HCT116 (cell line): ENCODE measurements at regions not wholly inside any gene's neighbourhood (a gene's known extent, or its start where the extent isn't known, plus 50 kb on each side); places are given as distances from the start of the nearest gene placed in this dataset.

Experiments
- ATAC-seq: fragments of 200-7000 bp; cut with Tn5 transposase; 2 replicates; pipeline ENCODE4 v1.9.1; 2020; ENCODE audit warnings: mild to moderate bottlenecking, moderate library complexity
- BruUV-seq: library from RNA; stranded (reverse); fragments of 400-500 nt; replicated peaks from 2 replicates; lab custom pipeline; 2021; lab: Mats Ljungman, UMichigan
- CTCF ChIA-PET: fragments of 300-600 bp; sonication (Branson Sonifier 250); formaldehyde crosslinking; loops from one replicate; lab custom pipeline; 2021; ENCODE audit warnings: antibody characterized with exemption; lab: Charles Lee
- POLR2A ChIA-PET: fragments of 300-600, 350-600 bp; sonication (Branson Sonifier 250); formaldehyde crosslinking; loops from one replicate; lab custom pipeline; 2021; ENCODE audit warnings: antibody characterized with exemption; lab: Charles Lee
- RAD21 ChIA-PET, 2 experiments: fragments of 300-600 bp; sonication (Branson Sonifier 250); formaldehyde crosslinking; loops; one replicate each; lab custom pipeline; 2023; ENCODE audit warnings: low total read pairs in 2 of 2; ENCODE audit not compliant: uncharacterized antibody in 2 of 2, unreplicated experiment in 2 of 2, low non-redundant PET in 1 of 2; lab: Charles Lee
- DNase-seq: peaks from one replicate; pipeline ENCODE4 v3.0.0-alpha.2; 2010; ENCODE audit warnings: low read depth, low spot score
- H2AFZ ChIP-seq: fragments of 200-600 bp; shearing (Covaris generic), sonication (generic); 2 replicates; pipeline ENCODE4 v1.6.1; 2017; ENCODE audit warnings: low read depth, mixed run types, mixed read lengths, antibody characterized with exemption, low read length; ENCODE audit not compliant: poor library complexity, severe bottlenecking
- H3K27ac ChIP-seq: 2 replicates; pipeline ENCODE4 v1.5.1; 2012; ENCODE audit warnings: low read depth, low read length
- H3K27me3 ChIP-seq: fragments of 200-600 bp; sonication (generic); 2 replicates; pipeline ENCODE4 v1.6.1; 2016; ENCODE audit warnings: mixed run types, low read length, mixed read lengths; ENCODE audit not compliant: insufficient read depth
- H3K36me3 ChIP-seq, 2 experiments: fragments of 200-500 bp in 1 of 2; fragments of 200-600 bp in 1 of 2; sonication (Bioruptor generic) in 1 of 2; sonication (generic) in 1 of 2; 2 replicates each; pipeline versions ENCODE4 v1.5.1 to v1.6.1; 2014 to 2016; ENCODE audit warnings: low read length in 2 of 2, inconsistent platforms in 1 of 2, mixed read lengths in 1 of 2, mixed run types in 1 of 2; ENCODE audit not compliant: insufficient read depth in 2 of 2, control insufficient read depth in 1 of 2
- H3K4me1 ChIP-seq, 2 experiments: fragments of 200-600 bp in 1 of 2; sonication (generic) in 1 of 2; 2 replicates each; pipeline versions ENCODE4 v1.5.1 to v1.6.1; 2012 to 2017; ENCODE audit warnings: low read length in 2 of 2, inconsistent platforms in 1 of 2, mild to moderate bottlenecking in 1 of 2, mixed read lengths in 1 of 2, mixed run types in 1 of 2, moderate library complexity in 1 of 2; ENCODE audit not compliant: insufficient read depth in 2 of 2, control insufficient read depth in 1 of 2
- H3K4me2 ChIP-seq: fragments of 200-600 bp; sonication (generic); 2 replicates; pipeline ENCODE4 v1.6.1; 2017; ENCODE audit warnings: mixed run types, low read length, mixed read lengths
- H3K4me3 ChIP-seq, 2 experiments: fragments of 200-600 bp in 1 of 2; sonication (generic) in 1 of 2; replicated peaks in 1 of 2; 2 replicates each; pipeline ENCODE4 v1.5.1; 2011 to 2016; ENCODE audit warnings: low read length in 2 of 2, control low read depth in 1 of 2, low read depth in 1 of 2, mild to moderate bottlenecking in 1 of 2, mixed read lengths in 1 of 2, mixed run types in 1 of 2
- H3K79me2 ChIP-seq: fragments of 200-600 bp; sonication (generic); 2 replicates; pipeline ENCODE4 v1.6.1; 2017; ENCODE audit warnings: mild to moderate bottlenecking, mixed run types, low read length, moderate library complexity, mixed read lengths; ENCODE audit not compliant: insufficient read depth
- H3K9ac ChIP-seq: fragments of 200-600 bp; sonication (generic); 2 replicates; pipeline ENCODE4 v1.6.1; 2016; ENCODE audit warnings: low read length, mixed read lengths
- H3K9me2 ChIP-seq: fragments of 200-600 bp; sonication (generic), shearing (Covaris generic); 2 replicates; pipeline ENCODE4 v1.6.1; 2017; ENCODE audit warnings: mixed run types, mild to moderate bottlenecking, moderate library complexity; ENCODE audit not compliant: insufficient read depth
- H3K9me3 ChIP-seq, 2 experiments: fragments of 200-500 bp in 1 of 2; fragments of 200-600 bp in 1 of 2; sonication (Bioruptor generic) in 1 of 2; sonication (generic) in 1 of 2; 2 replicates each; pipeline ENCODE4 v1.6.1; 2014 to 2017; ENCODE audit warnings: low read length in 2 of 2, mixed read lengths in 2 of 2, inconsistent platforms in 1 of 2, low read depth in 1 of 2, mild to moderate bottlenecking in 1 of 2, mixed run types in 1 of 2, moderate library complexity in 1 of 2; ENCODE audit not compliant: control insufficient read depth in 1 of 2, insufficient read depth in 1 of 2
- H4K20me1 ChIP-seq: fragments of 200-600 bp; sonication (generic), shearing (Covaris generic); 2 replicates; pipeline ENCODE4 v1.6.1; 2017; ENCODE audit warnings: mixed run types, mild to moderate bottlenecking, moderate library complexity; ENCODE audit not compliant: insufficient read depth
- CBX3 ChIP-seq: IDR thresholded peaks from 2 replicates; pipeline ENCODE4 v1.6.1; 2012; ENCODE audit warnings: low read depth
- CEBPB ChIP-seq: IDR thresholded peaks from 2 replicates; pipeline ENCODE4 v1.6.1; 2012; ENCODE audit warnings: low read depth
- EGR1 ChIP-seq: IDR thresholded peaks from 2 replicates; pipeline ENCODE4 v1.6.1; 2012; ENCODE audit warnings: low read depth
- ELF1 ChIP-seq: IDR thresholded peaks from 2 replicates; pipeline ENCODE4 v1.6.1; 2012; ENCODE audit warnings: low read depth, borderline replicate concordance
- EZH2phosphoT487 ChIP-seq: fragments of 200-600 bp; IDR thresholded peaks from 2 replicates; pipeline ENCODE4 v1.6.1; 2018; ENCODE audit warnings: antibody characterized with exemption, borderline replicate concordance
- JUND ChIP-seq: IDR thresholded peaks from 2 replicates; pipeline ENCODE4 v1.6.1; 2012
- POLR2A ChIP-seq: IDR thresholded peaks from 2 replicates; pipeline ENCODE4 v1.7.0; 2011; ENCODE audit warnings: borderline replicate concordance; ENCODE audit not compliant: insufficient read depth, insufficient read length; ENCODE audit errors: extremely low read depth
- SP1 ChIP-seq: IDR thresholded peaks from 2 replicates; pipeline ENCODE4 v1.6.1; 2012; ENCODE audit warnings: low read depth
- TCF7L2 ChIP-seq: IDR thresholded peaks from 2 replicates; pipeline ENCODE4 v1.7.0; 2011; ENCODE audit warnings: borderline replicate concordance, inconsistent platforms; ENCODE audit not compliant: insufficient read depth, insufficient read length; ENCODE audit errors: extremely low read depth
- ZBTB33 ChIP-seq: IDR thresholded peaks from 2 replicates; pipeline ENCODE4 v1.6.1; 2011; ENCODE audit warnings: mild to moderate bottlenecking, low read length, moderate library complexity; ENCODE audit not compliant: insufficient replicate concordance; ENCODE audit errors: extremely low read depth
- ZNF274 ChIP-seq: fragments of 200-500 bp; sonication (Bioruptor generic); IDR thresholded peaks from 2 replicates; pipeline ENCODE4 v1.6.1; 2014; ENCODE audit warnings: mild to moderate bottlenecking, low read depth, low read length, inconsistent platforms
- intact Hi-C: fragments of 100-400 bp; cut with micrococcal nuclease; formaldehyde crosslinking; loops from 2 replicates; pipeline ENCODE4 v1.10.0; 2022
- TF ChIP-seq, protein P1 (sequence below): IDR thresholded peaks from 2 replicates; pipeline ENCODE4 v1.6.1; 2012; ENCODE audit warnings: low read depth
- TF ChIP-seq, protein P2 (sequence below): IDR thresholded peaks from 2 replicates; pipeline ENCODE4 v1.6.1; 2012
- TF ChIP-seq, protein P3 (sequence below): IDR thresholded peaks from 2 replicates; pipeline ENCODE4 v1.6.1; 2012

DNA sequence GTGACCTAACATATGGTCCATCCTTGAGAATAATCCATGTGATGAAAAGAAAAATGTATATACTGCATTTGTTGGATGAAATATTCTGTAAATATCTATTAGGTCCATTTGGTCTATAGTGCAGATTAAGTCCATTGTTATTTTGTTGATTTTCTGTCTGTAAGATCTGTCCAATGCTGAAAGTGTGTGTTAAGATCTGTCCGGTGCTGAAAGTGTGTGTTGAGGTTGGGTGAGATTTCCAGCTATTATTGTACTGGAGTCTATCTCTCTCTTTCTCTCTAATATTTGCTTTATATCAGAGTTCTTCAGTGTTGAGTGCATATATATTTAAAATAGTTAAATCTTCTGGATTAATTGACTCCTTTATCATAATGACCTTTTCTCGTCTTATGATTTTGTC, 828.8 kb upstream of the CRIM1 start:
- CTCF ChIA-PET: no interaction called here
- POLR2A ChIA-PET: no interaction called here
- no peak overlapping the region for H3K4me3 ChIP-seq

More for the DNA sequence above, 828.8 kb upstream of the CRIM1 start:
- Histone ChIP-seq H3K79me2 (no peaks in the 10 kb centered on the region), H4K20me1 (no peaks in the 10 kb centered on the region), H3K27me3 (no peaks in the 10 kb centered on the region), H3K9me2 (no peaks in the 10 kb centered on the region)
- BruUV-seq: no TSS peak
- RAD21 ChIA-PET: no interaction called here
- no peak for DNase-seq
- intact Hi-C loops: no loop called here
- TF ChIP-seq CBX3 (no peak), POLR2A (no peak), ZBTB33 (no peak), CEBPB (no peak), EZH2phosphoT487 (no peak), EGR1 (no peak), JUND (no peak), ELF1 (no peak), TCF7L2 (no peak), SP1 (no peak), ZNF274 (no peak)
- TF ChIP-seq, protein P1, sequence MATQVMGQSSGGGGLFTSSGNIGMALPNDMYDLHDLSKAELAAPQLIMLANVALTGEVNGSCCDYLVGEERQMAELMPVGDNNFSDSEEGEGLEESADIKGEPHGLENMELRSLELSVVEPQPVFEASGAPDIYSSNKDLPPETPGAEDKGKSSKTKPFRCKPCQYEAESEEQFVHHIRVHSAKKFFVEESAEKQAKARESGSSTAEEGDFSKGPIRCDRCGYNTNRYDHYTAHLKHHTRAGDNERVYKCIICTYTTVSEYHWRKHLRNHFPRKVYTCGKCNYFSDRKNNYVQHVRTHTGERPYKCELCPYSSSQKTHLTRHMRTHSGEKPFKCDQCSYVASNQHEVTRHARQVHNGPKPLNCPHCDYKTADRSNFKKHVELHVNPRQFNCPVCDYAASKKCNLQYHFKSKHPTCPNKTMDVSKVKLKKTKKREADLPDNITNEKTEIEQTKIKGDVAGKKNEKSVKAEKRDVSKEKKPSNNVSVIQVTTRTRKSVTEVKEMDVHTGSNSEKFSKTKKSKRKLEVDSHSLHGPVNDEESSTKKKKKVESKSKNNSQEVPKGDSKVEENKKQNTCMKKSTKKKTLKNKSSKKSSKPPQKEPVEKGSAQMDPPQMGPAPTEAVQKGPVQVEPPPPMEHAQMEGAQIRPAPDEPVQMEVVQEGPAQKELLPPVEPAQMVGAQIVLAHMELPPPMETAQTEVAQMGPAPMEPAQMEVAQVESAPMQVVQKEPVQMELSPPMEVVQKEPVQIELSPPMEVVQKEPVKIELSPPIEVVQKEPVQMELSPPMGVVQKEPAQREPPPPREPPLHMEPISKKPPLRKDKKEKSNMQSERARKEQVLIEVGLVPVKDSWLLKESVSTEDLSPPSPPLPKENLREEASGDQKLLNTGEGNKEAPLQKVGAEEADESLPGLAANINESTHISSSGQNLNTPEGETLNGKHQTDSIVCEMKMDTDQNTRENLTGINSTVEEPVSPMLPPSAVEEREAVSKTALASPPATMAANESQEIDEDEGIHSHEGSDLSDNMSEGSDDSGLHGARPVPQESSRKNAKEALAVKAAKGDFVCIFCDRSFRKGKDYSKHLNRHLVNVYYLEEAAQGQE: no peak
- TF ChIP-seq, protein P2, sequence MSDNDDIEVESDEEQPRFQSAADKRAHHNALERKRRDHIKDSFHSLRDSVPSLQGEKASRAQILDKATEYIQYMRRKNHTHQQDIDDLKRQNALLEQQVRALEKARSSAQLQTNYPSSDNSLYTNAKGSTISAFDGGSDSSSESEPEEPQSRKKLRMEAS: no peak
- TF ChIP-seq, protein P3, sequence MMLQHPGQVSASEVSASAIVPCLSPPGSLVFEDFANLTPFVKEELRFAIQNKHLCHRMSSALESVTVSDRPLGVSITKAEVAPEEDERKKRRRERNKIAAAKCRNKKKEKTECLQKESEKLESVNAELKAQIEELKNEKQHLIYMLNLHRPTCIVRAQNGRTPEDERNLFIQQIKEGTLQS: no peak
- TF ChIP-seq, all 23 proteins: peak for 0
- H3K9me3 ChIP-seq: peaks cover 8 to 21% of the 10 kb centered on the region in 2 experiments; a peak in 2 of 4 replicates
- H3K27ac ChIP-seq: no peak overlapping the region
- no peak overlapping the region for H3K4me2 ChIP-seq
- H3K36me3 ChIP-seq: no peaks in the 10 kb centered on the region
- no peak overlapping the region for H2AFZ ChIP-seq
- no peak overlapping the region for H3K9ac ChIP-seq
- no peaks in the 10 kb centered on the region for H3K4me1 ChIP-seq
- no peak for ATAC-seq
